SH-SY5Y (cell line): ENCODE measurements at regions not wholly inside any gene's neighbourhood (a gene's known extent, or its start where the extent isn't known, plus 50 kb on each side); places are given as distances from the start of the nearest gene placed in this dataset.

Experiments used
- GATA2 ChIP-seq: IDR thresholded peaks from 2 replicates; pipeline ENCODE4 v1.6.1; 2011; ENCODE audit warnings: mild to moderate bottlenecking, low read depth, low read length
- GATA3 ChIP-seq: IDR thresholded peaks from 2 replicates; pipeline ENCODE4 v1.6.1; 2011; ENCODE audit warnings: low read depth, mild to moderate bottlenecking, low read length, moderate library complexity

GRCh38 chr2:123438675-123439074 lies 586.4 kb upstream of the CNTNAP5 start:
- TF ChIP-seq GATA2: no peak
- TF ChIP-seq GATA3: no peak
